ENCODE measurements at regions not wholly inside any gene's neighbourhood (a gene's known extent, or its start where the extent isn't known, plus 50 kb on each side); places are given as distances from the start of the nearest gene placed in this dataset.

DNA sequence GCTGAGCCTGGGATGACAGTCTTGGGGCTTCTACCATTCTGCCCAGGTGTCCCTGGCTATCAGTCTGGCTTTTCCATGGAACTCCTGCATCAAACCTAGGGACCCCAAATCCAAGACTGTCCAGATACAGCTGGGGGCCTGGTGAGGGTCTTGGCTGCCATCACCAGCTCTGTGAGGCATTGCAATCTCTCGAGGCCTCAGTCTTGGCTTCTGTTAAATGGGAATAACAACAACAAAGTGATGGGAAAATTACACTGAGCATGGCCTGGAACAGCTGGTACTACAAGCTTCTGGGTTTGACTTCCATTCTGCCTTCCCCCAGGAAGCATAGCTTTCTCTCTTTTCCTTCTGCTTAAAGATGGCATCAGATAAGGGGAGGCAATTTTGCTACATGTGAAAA lies 50.0 kb upstream of the LCTL start:
- DNase-seq = no peak

DNA sequence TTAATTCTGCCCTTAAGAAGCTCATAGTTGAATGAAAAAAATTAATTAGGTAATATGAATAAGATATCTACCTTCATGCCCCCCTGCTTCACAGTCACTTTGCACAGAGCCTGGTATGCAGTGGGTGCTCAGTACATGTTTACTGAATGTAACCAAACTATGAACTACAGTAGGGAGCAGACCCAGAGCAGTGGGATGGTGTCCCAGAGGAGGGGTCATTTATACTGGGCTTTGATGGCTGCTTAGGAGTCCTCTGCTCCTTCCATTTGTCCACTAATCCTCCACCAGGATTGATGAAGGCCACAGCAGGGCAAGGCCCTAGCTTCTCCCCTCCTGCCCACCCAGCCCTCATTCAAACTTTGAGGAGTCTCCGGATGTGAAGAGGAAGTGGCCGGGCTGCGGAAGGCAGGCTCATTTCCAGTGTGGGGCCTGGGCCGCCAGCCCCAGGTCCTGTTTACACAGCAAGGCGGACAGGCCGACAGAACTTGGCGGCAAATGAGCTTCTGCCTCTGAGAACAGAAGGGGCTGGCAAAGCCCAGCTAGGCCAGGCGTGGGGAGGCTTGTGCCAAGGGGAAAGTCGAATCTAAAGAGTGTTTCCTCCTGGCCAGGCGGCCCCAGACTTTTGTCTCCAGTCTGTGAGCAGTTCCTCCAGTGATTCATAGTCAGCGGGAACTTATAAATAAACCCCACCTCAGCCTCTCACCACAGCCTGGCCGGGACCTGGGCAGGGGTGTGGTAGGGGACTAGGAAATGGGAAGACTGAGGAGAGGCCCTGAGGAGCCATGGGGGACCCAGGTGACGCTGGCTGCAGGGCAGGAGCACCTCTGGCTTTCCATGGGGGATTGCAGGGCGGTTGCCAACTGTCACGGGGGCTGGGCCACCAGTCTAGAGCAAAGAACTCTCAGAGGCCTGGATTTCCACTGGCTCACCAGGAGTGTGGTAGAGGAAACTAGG lies 51.6 kb upstream of the LCTL start:
- no peak for DNase-seq

DNA sequence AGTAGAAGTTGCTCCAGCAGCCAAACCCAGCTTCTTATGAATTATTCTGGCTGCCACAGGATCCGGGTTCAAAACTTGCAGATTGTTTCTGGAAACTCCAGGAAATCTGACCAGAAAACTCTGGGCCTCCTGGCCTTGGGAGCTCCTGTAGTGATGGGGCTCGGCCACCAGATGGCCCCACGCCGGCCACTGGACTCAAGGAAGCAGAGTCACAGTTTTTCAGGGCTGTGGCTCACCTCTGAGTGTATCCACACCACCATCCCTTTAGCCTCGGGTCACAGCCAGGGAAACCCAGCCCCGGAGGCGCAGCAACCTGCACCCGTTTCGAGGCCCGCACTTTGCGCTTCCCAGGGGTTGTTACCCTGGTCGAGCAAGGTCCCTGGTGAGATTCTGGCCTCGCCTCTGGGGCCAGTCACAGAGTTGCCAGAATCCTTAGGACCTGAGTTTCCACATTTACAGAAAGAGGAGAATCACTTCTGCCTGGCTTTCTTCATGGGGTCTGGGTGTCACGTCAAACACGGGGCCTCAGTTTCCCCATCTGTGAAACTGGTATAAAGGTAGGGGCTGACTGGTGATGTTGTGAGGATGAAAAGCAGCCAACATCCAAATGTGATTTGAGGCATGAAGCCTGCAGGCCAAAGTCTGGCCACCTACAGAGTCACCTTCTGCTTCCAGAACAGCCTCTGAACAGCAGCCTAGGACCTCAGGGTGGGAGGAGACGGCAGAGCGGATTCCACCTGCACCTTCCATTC lies 53.5 kb upstream of the LCTL start:
- DNase-seq = peak; percentile 26 to 66

DNA sequence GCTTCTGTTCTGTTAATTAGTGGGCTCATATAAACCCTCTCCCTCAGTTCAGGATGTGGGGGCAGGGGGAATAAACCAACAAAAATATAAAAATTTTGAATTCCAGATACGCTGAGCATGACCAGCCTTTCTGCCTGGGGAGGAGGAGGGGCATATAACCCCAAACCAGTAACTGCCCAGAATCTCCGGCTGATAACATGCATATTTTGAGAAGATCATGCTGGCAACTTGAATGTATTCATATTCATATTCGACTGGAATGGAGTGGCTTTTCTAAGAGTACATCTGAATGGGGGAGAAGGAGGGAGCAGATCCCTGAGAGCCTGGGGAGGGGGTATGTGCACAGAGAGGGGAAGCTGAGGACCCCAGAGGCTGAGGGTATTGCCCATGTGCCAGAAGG lies 54.5 kb upstream of the LCTL start:
- DNase-seq = no peak

DNA sequence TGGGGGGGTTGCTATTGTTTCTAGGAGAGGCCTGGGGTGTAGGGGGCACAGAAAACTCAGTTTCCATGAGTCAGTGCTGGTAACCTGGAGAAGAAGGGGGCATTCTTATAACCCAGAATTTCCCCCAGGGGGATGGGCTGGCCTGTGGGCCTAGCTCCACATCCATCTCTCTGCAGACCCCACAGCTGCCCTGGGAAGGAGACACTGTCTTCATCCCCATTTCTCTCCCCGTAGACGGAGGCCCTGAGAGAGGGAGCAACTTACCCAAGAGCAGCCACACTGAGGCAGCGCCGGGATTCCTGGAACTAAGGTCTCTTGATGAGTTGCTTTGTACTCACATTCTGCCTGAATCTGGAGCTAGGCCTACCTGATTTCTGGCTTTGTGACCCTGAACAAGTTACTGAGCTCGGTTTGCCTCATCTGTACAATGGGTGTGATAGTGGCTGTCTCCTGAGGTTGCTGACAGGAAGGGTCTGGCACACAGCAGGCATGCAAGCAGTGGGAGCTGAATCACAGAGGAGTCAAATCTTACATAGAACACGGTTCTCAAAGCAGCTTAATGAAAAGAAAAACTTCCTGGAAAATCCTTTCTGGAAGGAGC lies 55.0 kb upstream of the LCTL start:
- no peak for DNase-seq

DNA sequence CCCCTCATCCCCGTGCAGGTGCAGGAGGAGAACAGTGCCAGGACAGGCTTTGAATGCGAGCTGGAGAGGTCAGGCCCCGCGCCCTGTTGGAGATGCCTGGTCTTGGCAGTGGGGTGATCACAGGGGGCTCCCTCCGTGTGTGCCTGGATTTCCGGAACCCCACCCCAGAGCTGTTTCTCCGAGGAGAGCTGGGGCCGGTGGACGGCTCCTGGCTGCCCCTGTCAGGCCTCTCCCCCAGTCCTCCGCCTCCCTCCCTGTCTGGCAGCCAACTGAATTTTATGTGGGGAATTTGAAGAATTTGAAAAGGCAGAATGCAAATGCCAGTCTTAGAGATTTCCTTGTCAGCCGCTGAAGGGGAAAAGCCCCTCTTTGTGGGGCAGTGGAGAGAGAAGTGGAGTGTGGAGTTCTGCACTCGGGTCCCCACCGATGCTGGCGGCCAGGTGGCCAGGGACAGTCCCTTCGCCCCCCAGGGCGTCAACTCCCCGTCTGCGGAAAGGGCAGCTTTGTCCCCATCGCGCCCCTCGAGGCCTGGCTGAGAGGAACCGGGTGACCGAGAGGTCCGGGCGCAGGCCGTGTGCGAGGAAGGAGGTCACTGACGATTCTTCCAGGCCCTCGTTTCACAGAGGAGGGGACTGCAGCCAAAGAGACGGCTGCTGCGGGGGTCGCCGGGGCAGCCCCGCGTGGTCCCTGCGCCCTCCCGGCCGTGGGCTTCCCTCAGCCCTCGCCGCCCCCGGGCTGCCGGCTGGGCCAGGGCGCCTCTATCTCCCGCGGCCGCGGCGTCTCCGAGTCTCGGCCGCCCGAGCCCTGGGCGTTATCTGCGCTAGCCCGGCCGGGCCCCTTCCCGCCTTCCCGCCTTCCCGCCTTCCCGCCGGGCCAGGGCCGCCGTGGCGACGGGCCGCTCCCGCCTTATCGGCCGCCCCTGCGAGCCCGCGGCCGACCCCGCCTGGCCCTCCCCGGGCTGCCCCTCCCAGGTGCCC lies 56.0 kb upstream of the LCTL start:
- no peak for DNase-seq

DNA sequence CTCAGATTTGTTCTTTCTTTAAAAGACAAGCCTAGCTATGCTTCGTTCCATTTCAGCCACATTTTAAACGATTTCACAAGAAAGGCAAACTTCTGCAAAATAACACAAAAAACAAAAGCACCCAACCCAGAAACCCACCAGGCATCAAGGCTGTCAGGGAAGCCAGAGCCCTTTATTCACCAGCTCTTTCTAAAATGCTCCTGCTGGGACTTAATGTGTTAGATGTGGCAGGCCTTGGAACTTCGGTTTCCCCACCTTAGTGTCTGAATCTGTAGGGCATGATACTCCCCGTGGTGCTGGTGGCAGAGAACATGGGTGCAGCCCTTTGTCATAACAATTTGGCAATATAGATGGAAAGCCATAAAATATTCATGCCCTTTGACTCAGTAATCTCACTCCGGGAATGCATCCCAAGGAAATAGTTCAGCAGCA lies 56.8 kb upstream of the LCTL start:
- DNase-seq = no peak

DNA sequence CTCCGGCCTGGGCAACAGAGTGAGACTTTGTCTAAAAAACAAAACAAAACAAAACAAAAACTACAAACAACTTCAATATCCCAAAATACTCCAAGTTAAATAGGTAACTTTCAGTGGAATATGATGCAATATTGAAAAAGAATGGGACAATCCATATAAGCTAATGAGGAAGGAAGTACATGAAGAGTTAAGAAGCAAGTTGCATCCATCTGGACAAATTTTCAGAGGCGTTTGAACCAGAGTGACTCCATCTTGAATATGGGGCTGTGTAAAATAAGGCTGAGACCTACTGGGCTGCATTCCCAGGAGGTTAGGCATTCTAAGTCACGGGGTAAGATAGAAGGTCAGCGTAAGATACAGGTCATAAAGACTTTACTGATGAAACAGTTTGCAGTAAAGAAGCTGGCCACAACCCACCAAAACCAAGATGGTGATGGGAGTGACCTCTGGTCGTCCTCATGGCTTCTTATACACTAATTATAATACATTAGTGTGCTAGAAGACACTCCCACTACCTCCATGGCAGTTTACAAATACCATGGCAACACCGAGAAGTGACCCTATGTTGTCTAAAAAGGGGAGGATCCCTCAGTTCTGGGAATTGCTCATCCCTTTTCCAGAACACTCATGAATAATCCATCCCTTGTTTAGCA lies 58.1 kb upstream of the LCTL start:
- no peak for DNase-seq

DNA sequence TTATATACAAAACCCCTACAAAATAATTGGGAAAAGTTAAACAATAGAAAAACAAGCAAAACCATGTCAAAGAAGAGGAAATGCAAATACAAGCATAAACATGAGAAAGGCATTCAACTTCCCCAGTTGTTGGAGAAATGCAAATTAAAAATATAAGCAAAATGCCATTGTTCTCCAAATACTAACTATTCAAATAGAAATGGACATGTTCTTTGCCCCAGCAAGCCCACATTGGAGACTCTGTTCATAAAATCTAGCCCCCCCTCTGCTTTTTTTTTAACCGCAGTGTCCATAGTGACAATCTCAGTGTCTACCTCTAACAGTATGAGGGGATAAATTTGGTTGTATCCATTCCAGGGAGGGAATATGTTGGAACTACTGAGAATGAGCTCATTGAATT lies 59.7 kb upstream of the LCTL start:
- DNase-seq = no peak

DNA sequence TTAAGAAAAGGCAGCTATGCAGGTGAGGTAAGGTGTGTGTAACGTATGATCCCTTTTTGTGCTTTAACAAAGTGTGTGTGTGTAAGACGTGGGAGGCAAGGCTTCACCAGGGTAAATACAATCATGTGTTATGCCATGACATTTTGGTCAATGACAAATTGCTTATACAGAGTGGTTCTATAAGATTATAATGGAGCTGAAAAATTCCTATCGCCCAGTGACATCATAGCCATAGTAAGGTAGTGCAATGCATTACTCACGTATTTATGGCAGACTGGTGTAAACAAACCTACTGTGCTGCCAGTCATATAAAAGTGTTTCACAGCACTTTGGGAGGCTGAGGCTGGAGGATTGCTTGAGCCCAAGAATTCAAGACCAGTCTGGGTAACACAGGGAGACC lies 60.2 kb upstream of the LCTL start:
- DNase-seq = no peak

DNA sequence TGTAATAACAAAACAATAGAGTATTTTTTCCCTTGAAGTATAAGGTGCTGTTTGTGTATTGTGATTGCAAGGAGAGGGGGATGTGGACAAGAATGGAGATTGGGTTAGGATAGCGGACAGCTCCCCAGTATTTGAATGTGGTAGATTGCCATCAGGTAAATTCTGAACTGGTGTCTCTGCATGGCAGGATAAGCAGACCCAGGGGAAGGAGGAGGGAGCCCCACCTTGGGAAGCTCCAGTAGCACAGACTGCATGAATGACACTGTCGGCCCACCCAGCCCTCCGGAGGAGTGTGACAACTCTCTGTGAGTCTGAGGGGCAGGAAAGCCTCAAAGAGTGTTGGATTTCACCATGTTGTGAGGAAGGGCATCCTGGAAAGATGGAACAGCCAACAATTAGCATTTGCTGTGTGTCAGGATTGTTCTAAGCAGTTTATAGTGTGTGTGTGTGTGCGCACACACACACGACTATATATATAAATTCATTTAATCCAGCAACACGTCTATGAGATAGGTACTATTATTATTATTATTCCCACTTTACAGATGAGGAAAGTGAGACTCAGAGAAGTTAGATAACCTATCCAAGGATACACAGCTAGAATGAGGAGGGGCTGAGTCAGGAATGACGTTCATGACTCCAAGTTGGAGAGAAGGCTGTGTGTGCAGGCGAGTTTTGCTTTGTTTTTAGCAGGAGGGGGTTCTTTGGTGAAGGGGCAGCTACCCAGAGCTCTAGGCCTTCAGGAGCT lies 63.4 kb upstream of the LCTL start:
- no peak for DNase-seq

DNA sequence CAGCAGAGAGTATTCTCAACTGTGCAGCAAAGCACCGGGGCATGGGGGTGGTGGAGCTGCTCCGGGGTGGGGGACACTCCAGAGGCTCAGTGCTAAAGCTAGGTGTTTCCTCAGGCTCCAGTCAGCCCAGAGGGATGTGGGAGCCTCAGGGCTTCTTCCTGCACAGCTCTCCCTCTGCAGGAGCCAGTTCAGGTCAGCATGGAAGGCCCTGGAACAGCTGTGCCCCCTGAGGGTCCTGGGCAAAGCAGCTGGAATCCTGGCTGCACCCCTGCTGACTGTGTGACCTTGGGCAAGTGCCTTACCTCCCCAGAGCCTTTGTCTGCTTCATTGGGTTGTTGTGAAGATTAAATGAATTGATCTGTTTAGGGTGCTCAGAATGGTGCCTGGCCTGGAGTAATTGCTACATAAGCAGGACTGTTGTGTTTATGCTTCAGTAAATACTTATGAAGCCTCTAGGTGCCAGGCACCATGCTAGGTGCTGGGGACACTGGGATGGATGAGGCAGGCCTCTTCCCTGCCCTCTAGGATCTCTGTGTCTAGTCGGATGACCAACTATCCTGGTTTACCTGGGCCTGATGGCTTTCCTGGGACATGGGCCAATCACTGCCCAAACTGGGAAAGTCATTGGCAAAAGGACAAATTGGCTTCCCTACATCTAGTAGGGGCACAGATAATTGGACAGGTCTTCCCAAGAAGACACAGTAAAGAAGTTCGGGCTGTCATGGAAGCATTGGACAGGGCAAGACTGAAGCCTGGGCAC lies 64.2 kb upstream of the LCTL start:
- DNase-seq = no peak

DNA sequence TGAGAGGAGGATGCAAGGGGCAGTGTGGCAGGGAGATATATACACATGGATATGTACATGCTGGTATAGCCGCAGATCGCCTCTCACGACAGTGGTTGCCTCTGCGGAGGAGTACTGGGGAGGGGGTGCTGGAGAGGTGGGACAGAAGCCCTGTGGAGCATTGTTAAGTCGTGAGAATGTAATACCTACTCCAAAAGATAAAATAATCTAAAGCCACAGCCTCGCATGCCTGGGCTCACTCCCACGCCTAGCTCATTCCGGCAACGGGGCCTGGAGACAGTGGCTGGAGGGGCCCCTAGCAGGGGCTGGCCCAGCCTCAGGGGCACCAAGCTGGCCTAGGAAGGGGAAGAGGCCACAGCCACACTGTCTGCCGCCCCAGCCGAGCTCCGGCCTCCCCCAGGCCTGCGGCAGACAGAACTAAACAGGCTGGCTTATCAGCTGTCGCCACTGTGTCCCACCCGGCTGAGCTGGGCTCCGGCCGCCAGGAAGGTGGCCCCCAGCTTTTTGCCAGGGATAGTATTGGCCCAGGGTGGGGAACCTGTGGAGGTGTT lies 65.1 kb upstream of the LCTL start:
- no peak for DNase-seq

DNA sequence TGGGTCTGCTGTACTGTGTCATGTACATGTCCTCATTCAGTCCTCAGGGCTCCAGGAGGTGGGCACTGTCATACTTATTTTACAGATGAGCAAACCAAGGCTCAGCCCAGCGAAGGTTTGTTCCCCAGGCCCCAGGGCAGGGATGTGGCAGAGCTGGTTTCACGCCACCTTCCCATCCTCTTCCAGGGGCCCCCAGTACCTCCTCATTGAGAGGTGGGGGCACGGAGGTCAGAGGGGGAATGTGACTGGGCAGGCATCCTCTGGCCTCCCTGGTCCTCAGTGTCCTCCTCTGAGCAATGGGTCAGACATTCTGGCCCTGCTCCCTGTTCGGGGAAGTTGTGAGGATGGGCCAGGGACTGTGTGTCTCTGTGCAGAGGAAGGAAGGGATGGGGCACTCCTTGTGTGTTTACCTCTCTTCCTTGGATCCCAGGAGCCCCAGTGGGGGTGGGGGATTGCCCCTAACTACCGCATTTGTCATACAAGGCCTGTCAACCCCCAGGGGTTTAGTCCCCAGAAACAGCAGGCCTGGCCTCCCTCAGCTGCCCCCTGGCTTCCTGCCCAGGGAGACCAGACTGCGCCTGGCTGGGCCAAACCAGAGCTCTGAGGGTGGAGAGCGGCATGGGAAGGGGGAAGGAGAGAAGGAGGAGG lies 65.9 kb upstream of the LCTL start:
- no peak for DNase-seq

DNA sequence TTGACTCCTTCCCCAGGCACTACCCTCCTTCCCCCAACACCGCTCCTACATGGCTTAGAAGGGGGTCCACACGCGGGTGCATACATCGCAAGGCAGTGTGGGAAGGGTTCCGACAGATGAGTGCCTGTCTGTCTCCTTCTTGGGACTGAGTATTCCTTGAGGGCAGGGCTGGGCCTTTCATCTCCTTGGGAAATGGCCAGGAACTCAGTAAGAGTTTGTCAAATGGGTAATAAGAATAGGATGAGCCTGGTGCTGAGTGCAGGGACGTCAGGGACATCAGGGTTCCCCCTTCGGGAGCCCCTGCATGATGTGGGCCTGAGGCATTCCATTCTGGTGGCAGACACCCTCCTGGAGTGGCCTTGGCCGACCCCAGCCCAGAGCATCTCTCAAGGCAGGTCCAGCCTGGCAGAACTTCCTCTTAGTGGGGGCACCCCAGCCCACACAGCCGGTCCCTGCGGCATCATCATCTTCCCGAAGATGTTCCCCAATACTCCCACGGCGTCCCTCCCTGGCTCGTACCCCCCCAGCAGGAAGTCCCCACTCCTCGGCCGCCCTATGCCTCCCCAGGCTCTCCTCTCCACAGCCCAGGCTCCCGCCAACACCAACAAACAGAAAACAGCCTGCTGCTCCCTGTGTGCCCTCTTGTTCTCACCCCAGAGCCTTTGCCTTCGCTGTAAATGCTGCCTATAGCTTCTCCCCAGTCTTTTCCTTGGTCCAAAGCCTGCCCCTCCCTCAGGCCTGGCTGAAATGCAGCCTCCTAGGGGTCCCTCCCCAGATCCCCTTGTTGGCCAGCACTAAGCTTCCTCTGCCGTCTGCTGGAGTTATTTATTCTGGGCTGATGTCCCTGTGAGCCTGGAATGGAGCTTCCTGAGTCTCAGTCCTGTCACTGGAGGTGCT lies 67.5 kb upstream of the LCTL start:
- DNase-seq = no peak

DNA sequence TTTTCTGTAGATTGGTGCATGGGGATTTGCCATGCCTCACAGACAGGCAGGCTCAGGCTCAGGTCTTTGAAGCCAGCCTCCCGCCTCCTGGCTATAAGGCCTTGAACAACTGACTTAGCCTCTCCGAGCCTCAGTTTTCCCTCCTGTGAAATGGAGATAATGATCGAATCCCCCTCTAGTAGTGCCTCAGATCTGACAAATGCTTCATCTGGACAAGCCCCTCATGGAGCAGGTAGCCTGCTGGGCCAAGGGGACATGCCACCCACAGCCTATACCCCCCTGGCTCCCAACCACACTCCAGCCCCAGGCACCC lies 68.1 kb upstream of the LCTL start:
- DNase-seq = no peak

DNA sequence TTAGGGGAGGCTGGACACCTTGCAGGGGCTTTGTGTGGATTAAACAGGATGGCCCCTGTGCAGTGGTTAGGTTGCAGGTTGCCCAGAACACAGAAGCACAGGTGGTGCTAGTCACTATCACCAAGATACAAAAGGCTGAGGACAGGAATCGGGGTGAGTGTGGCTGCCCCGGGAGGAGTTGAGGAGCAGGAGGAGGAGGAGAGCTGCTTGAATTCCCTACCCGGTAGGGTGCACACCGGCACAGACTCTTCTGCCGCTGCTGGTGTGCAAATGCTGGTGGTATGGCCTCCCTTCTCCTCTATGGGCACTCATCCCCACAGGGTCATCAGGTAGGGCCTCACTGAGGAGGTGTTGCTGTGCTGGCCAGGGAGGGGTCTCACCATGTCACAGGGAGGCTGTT lies 67.5 kb upstream of the SMAD6 start:
- no peak for DNase-seq

DNA sequence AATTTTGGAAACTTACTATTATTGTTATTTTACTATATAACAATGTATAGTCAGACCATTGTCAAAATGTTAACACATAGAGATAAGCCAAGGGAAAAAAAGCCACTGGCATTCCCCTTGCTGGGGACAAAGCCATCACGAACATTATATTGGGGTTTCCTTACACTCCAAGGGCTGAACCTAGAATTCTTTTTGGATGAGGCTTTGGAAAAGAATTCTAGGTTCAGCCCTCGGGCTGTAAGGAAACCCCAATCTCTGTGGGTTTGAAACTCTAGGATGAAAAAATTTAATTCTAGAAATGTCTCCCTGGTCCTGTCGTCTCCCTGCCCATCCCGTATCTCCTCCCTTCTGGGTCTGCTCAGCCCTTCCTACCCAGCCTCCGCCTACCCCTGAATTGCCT lies 67.0 kb upstream of the SMAD6 start:
- no peak for DNase-seq

DNA sequence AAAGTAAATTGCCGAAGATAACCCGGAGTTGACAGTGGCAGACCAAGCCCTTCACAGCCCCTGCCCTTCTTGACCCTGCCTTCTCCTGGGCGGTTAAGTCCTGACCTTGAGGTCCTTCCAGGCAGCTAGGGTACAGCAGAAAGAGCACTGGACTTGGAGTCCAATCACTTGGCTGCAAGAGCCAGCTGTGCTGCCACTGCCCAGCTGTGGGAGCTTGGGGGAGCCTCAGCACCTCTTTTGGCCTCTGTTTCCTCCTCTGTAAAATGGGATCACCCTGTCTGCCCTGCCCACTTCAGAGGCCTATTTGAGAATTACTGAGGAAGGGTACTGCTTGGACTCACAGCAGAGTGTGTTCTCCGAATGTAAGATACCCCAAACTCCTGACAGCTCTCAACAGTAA lies 66.2 kb upstream of the SMAD6 start:
- DNase-seq = no peak
